Keratinocyte (primary cell): ENCODE measurements at regions not wholly inside any gene's neighbourhood (a gene's known extent, or its start where the extent isn't known, plus 50 kb on each side); places are given as distances from the start of the nearest gene placed in this dataset.

ENCODE experiments used
- DNase-seq: peaks from one replicate; pipeline ENCODE4 v3.0.0-alpha.2; 2011; ENCODE audit warnings: low read depth, missing footprints, low spot score
- FAIRE-seq: peaks from 2 replicates; lab custom pipeline; 2011; peaks lifted over from hg19 to GRCh38; lab: Jason Lieb, UNC
- H2AFZ ChIP-seq: 2 replicates; pipeline ENCODE4 v1.6.0; 2012; ENCODE audit warnings: low read length, control low read depth, inconsistent platforms; ENCODE audit not compliant: control insufficient read depth
- H3K27ac ChIP-seq: 2 replicates; pipeline ENCODE4 v1.5.1; 2011; ENCODE audit warnings: low read length; ENCODE audit not compliant: control insufficient read depth, insufficient read depth
- H3K27me3 ChIP-seq: 3 replicates; pipeline ENCODE4 v1.6.0; 2011; ENCODE audit warnings: low read length; ENCODE audit not compliant: control insufficient read depth, insufficient read depth; ENCODE audit errors: extremely low read depth
- H3K36me3 ChIP-seq, 2 experiments: 2 replicates in 1 of 2; 3 replicates in 1 of 2; pipeline ENCODE4 v1.5.1; 2011; ENCODE audit warnings: low read length in 2 of 2, mild to moderate bottlenecking in 1 of 2; ENCODE audit not compliant: control insufficient read depth in 2 of 2, insufficient read depth in 2 of 2; ENCODE audit errors: extremely low read depth in 1 of 2
- H3K4me1 ChIP-seq: 3 replicates; pipeline ENCODE4 v1.5.1; 2011; ENCODE audit warnings: low read length; ENCODE audit not compliant: control insufficient read depth, insufficient read depth; ENCODE audit errors: extremely low read depth
- H3K4me2 ChIP-seq: 3 replicates; pipeline ENCODE4 v1.6.0; 2011; ENCODE audit warnings: low read depth, low read length; ENCODE audit not compliant: control insufficient read depth, insufficient read depth; ENCODE audit errors: extremely low read depth
- H3K4me3 ChIP-seq, 3 experiments: fragments of 200-600 bp in 1 of 3; sonication (generic) in 1 of 3; 2 replicates in 2 of 3; 3 replicates in 1 of 3; pipeline ENCODE4 v1.5.1; 2011 to 2016; ENCODE audit warnings: low read length in 3 of 3, mild to moderate bottlenecking in 3 of 3, control low read depth in 2 of 3, inconsistent platforms in 1 of 3, low read depth in 1 of 3, mixed read lengths in 1 of 3, mixed run types in 1 of 3, moderate library complexity in 1 of 3; ENCODE audit not compliant: control insufficient read depth in 2 of 3, insufficient read depth in 2 of 3; ENCODE audit errors: extremely low read depth in 1 of 3
- H3K79me2 ChIP-seq: 2 replicates; pipeline ENCODE4 v1.6.0; 2012; ENCODE audit warnings: low read length; ENCODE audit not compliant: control insufficient read depth, insufficient read depth
- H3K9ac ChIP-seq: 3 replicates; pipeline ENCODE4 v1.6.0; 2011; ENCODE audit warnings: low read length; ENCODE audit not compliant: control insufficient read depth, insufficient read depth; ENCODE audit errors: extremely low read depth
- H3K9me1 ChIP-seq: 3 replicates; pipeline ENCODE4 v1.6.0; 2011; ENCODE audit warnings: low read length; ENCODE audit not compliant: control insufficient read depth, insufficient read depth; ENCODE audit errors: extremely low read depth
- H3K9me3 ChIP-seq: 2 replicates; pipeline ENCODE4 v1.5.1; 2012; ENCODE audit warnings: low read depth, low read length; ENCODE audit not compliant: control insufficient read depth
- H4K20me1 ChIP-seq: 3 replicates; pipeline ENCODE4 v1.6.0; 2011; ENCODE audit warnings: low read length; ENCODE audit not compliant: control insufficient read depth, insufficient read depth; ENCODE audit errors: extremely low read depth
- CTCF ChIP-seq, 3 experiments: IDR thresholded peaks in 1 of 3; conservative IDR thresholded peaks in 1 of 3; optimal IDR thresholded peaks in 1 of 3; 2 replicates in 2 of 3; 3 replicates in 1 of 3; pipeline versions ENCODE3 to v1.5.1; 2011; ENCODE audit warnings: low read length in 3 of 3, mild to moderate bottlenecking in 3 of 3, moderate library complexity in 2 of 3, control low read depth in 1 of 3, inconsistent platforms in 1 of 3; ENCODE audit not compliant: insufficient read depth in 2 of 3; ENCODE audit errors: extremely low read depth in 1 of 3
- EZH2 ChIP-seq: IDR thresholded peaks from one replicate; pipeline ENCODE4 v1.6.1; 2012; ENCODE audit warnings: inconsistent platforms, mild to moderate bottlenecking, low read length, moderate library complexity
- dilution Hi-C: fragments of 300-500 bp; cut with MboI; formaldehyde crosslinking; loops from one replicate; pipeline ENCODE4 v1.7.0; 2020; ENCODE audit warnings: low sequenced_read_pairs; ENCODE audit not compliant: extremely low pct_ligation_motif_present

GRCh38 chr13:60227158-60227557 lies 63.4 kb upstream of the DIAPH3 start:
- TF ChIP-seq EZH2 (no peak), CTCF (optimal IDR thresholded peaks at IDR 0.05 in 1 of 3, IDR thresholded peaks at IDR 0.05 in 1 of 3, conservative IDR thresholded peaks at IDR 0.05 in 1 of 3; ENCODE audit: extremely low read depth in 1 of 3, insufficient read depth in 2 of 3, low read length in 3 of 3) (no peak)
- dilution Hi-C loops = no loop called here
- Histone ChIP-seq H3K9ac (no peak overlapping the region), H3K9me1 (no peaks in the 10 kb centered on the region), H3K4me2 (no peak overlapping the region), H3K79me2 (no peaks in the 10 kb centered on the region), H2AFZ (no peak overlapping the region), H3K27ac (no peak overlapping the region), H3K36me3 (no peaks in the 10 kb centered on the region), H3K9me3 (no peaks in the 10 kb centered on the region), H3K27me3 (peaks cover 3% of the 10 kb centered on the region), H3K4me1 (no peaks in the 10 kb centered on the region), H4K20me1 (no peaks in the 10 kb centered on the region), H3K4me3 (no peak overlapping the region)
- DNase-seq (no peak), FAIRE-seq (no peak)

- no peak for DNase-seq
- H4K20me1 ChIP-seq = no peaks in the 10 kb centered on the region
- H3K79me2 ChIP-seq = no peaks in the 10 kb centered on the region
- no peaks in the 10 kb centered on the region for H3K9me3 ChIP-seq
- H3K27me3 ChIP-seq = no peaks in the 10 kb centered on the region
- H3K4me1 ChIP-seq = no peaks in the 10 kb centered on the region
- no peaks in the 10 kb centered on the region for H3K9me1 ChIP-seq
- H3K36me3 ChIP-seq = no peaks in the 10 kb centered on the region
- no peak overlapping the region for H2AFZ ChIP-seq
- no peak overlapping the region for H3K4me2 ChIP-seq
- no peak overlapping the region for H3K27ac ChIP-seq
- TF ChIP-seq EZH2 (no peak), CTCF (optimal IDR thresholded peaks at IDR 0.05 in 1 of 3, IDR thresholded peaks at IDR 0.05 in 1 of 3, conservative IDR thresholded peaks at IDR 0.05 in 1 of 3; ENCODE audit: extremely low read depth in 1 of 3, insufficient read depth in 2 of 3, low read length in 3 of 3) (no peak)
- dilution Hi-C loops = no loop called here
- FAIRE-seq = no peak
- H3K4me3 ChIP-seq = no peak overlapping the region
- H3K9ac ChIP-seq = no peak overlapping the region
These were observed 66.1 kb upstream of the DIAPH3 start for GRCh38 chr13:60229708-60230272.
